ENCODE measurements at regions not wholly inside any gene's neighbourhood (a gene's known extent, or its start where the extent isn't known, plus 50 kb on each side); places are given as distances from the start of the nearest gene placed in this dataset.

DNA sequence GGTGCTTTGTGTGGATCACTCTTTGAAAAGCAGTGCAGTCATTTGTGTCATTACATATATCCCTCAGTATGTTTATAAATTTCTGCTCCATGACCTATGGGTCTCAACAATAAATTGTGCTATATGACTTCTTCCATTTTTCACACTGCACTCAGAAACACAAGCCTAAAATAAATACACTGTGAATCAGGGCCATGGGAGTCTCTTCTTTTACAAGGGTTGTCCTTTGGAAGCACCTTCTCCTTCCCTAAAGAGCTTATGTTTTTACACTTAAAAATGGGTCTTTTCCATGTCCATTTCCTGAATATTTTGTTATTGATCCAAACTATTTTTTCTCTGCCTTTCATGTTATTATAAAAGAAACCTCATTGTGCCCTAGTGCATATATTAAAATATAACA lies 108.3 kb upstream of the MEOX2 start:
- Histone ChIP-seq H2AK9ac (replicated peaks; ENCODE audit: low read depth, low read length, poor library complexity) (no peak overlapping the region), H3K27ac (ENCODE audit: insufficient read depth, low read length) (no peak overlapping the region), H4K5ac (ENCODE audit: low read depth, low read length) (no peak overlapping the region), H4K20me1 (ENCODE audit: insufficient read depth, low read length) (no peaks in the 10 kb centered on the region), H3K4me1 (ENCODE audit: control insufficient read depth, insufficient read depth, low read length) (no peaks in the 10 kb centered on the region), H3K18ac (ENCODE audit: low read depth, low read length) (no peak overlapping the region), H4K91ac (ENCODE audit: insufficient read depth, low read depth, low read length) (no peak overlapping the region), H4K8ac (ENCODE audit: low read depth in 2 of 2, low read length in 2 of 2) (no peak overlapping the region), H2BK20ac (ENCODE audit: low read depth, low read length) (no peak overlapping the region), H2AFZ (replicated peaks; ENCODE audit: low read length, poor library complexity) (no peak overlapping the region), H3K9me3 (ENCODE audit: control insufficient read depth, insufficient read depth, low read length) (no peaks in the 10 kb centered on the region), H3K4me3 (ENCODE audit: insufficient read depth, low read depth, low read length) (no peak overlapping the region), H3K36me3 (ENCODE audit: control insufficient read depth, insufficient read depth, low read length) (no peaks in the 10 kb centered on the region), H2AK5ac (ENCODE audit: low read depth, low read length) (no peak overlapping the region), H3K56ac (ENCODE audit: extremely low read depth, insufficient read depth, low read length) (no peak overlapping the region), H3K9ac (ENCODE audit: low read depth, low read length) (no peak overlapping the region), H3K79me1 (ENCODE audit: low read depth in 1 of 2, low read length in 2 of 2) (no peaks in the 10 kb centered on the region), H2BK15ac (ENCODE audit: low read depth, low read length) (no peak overlapping the region), H3K4ac (ENCODE audit: low read depth, low read length) (no peak overlapping the region), H3K9me1 (ENCODE audit: insufficient read depth, low read length) (no peaks in the 10 kb centered on the region), H2BK120ac (ENCODE audit: low read depth, low read length) (no peak overlapping the region), H3K27me3 (ENCODE audit: control insufficient read depth, insufficient read depth, low read length) (no peaks in the 10 kb centered on the region), H3K14ac (replicated peaks; ENCODE audit: low read depth, low read length) (no peak overlapping the region), H2BK5ac (ENCODE audit: low read depth, low read length, poor library complexity, severe bottlenecking) (no peak overlapping the region), H3K4me2 (ENCODE audit: low read depth, low read length) (no peak overlapping the region), H3K23ac (ENCODE audit: low read depth, low read length) (no peak overlapping the region)
- dilution Hi-C loops (cut with HindIII; ENCODE audit: low sequenced_read_pairs, unreplicated experiment) (no loop called here), intact Hi-C loops (cut with micrococcal nuclease) (no loop called here), in situ Hi-C loops (cut with MboI; ENCODE audit: low sequenced_read_pairs) (no loop called here)
- BruUV-seq (replicated peaks), result no TSS peak
- CTCF ChIA-PET, result no interaction called here
- TF ChIP-seq RFX5 (IDR thresholded peaks at IDR 0.05; ENCODE audit: low read depth, low read length), result no peak
- no peak for TF ChIP-seq BHLHE40 (IDR thresholded peaks at IDR 0.05; ENCODE audit: low read depth, low read length)
- no peak for TF ChIP-seq POLR2A (IDR thresholded peaks at IDR 0.05; ENCODE audit: low read depth, low read length)
- TF ChIP-seq SMC3 (IDR thresholded peaks at IDR 0.05; ENCODE audit: low read depth, low read length), result no peak
- no peak for TF ChIP-seq CEBPB (IDR thresholded peaks at IDR 0.05; ENCODE audit: low read depth, low read length)
- TF ChIP-seq, protein P1, sequence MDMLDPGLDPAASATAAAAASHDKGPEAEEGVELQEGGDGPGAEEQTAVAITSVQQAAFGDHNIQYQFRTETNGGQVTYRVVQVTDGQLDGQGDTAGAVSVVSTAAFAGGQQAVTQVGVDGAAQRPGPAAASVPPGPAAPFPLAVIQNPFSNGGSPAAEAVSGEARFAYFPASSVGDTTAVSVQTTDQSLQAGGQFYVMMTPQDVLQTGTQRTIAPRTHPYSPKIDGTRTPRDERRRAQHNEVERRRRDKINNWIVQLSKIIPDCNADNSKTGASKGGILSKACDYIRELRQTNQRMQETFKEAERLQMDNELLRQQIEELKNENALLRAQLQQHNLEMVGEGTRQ (IDR thresholded peaks at IDR 0.05; ENCODE audit: low read depth, low read length), result no peak
- TF ChIP-seq MAFK (IDR thresholded peaks at IDR 0.05; ENCODE audit: low read depth, low read length), result no peak
- no peak for TF ChIP-seq CHD1 (IDR thresholded peaks at IDR 0.05; ENCODE audit: low read depth, low read length)
- no peak for TF ChIP-seq CTCF (conservative IDR thresholded peaks at IDR 0.05; ENCODE audit: low read depth, low read length)
- TF ChIP-seq MXI1 (IDR thresholded peaks at IDR 0.05; ENCODE audit: borderline replicate concordance, low read depth, low read length), result no peak
- no peak for TF ChIP-seq NFE2L2 (IDR thresholded peaks at IDR 0.05; ENCODE audit: low read depth, low read length)
- no peak for TF ChIP-seq MAZ (IDR thresholded peaks at IDR 0.05; ENCODE audit: borderline replicate concordance, low read depth, low read length)
- TF ChIP-seq RAD21 (IDR thresholded peaks at IDR 0.05; ENCODE audit: low read length), result no peak
- TF ChIP-seq FOS (IDR thresholded peaks at IDR 0.05; ENCODE audit: low read depth, low read length), result no peak
- TF ChIP-seq RCOR1 (IDR thresholded peaks at IDR 0.05; ENCODE audit: insufficient replicate concordance, low read length), result no peak
- no peak for TF ChIP-seq ELK1 (IDR thresholded peaks at IDR 0.05; ENCODE audit: borderline replicate concordance, low read depth, low read length)
- ATAC-seq (ENCODE audit: low read depth) (no peak), DNase-seq (no peak)
- POLR2A ChIA-PET (ENCODE audit: unreplicated experiment), result no interaction called here
